ENCODE measurements at regions not wholly inside any gene's neighbourhood (a gene's known extent, or its start where the extent isn't known, plus 50 kb on each side); places are given as distances from the start of the nearest gene placed in this dataset.

DNA sequence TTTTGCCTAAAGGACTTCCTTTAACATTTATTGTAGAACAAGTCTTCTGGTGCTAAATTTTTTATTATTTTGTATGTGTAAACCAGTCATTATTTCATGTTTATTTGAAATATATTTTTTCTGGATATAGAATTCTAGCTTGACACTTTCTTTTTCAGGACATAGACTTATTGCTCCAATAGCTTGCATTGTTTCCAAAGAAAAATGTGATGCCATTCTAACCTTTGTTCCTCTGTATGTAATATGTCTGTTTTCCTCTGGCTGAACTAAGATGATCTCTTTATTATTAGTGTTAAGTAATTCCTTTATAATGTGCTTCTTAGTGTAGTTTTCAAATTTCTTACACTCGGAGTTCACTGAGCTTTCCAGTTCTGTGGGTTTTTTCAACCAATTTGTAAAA is 174.1 kb upstream of the STARD13 start:
- Histone ChIP-seq H3K36me3 (ENCODE audit: insufficient read depth, insufficient read length, low read length) (no peaks in the 10 kb centered on the region), H3K27me3 (ENCODE audit: insufficient read depth, insufficient read length) (no peaks in the 10 kb centered on the region), H3K4me1 (ENCODE audit: insufficient read depth, insufficient read length) (no peaks in the 10 kb centered on the region), H3K4me3 (ENCODE audit: insufficient read length, low read depth) (no peak overlapping the region), H3K9me3 (ENCODE audit: insufficient read depth, low read length) (no peaks in the 10 kb centered on the region), H3K9ac (ENCODE audit: insufficient read length, low read depth) (no peak overlapping the region)
- TF ChIP-seq SUZ12 (IDR thresholded peaks at IDR 0.05; ENCODE audit: extremely low read depth, insufficient read depth, insufficient read length) = no peak
- no peak for TF ChIP-seq YY1 (IDR thresholded peaks at IDR 0.05; ENCODE audit: insufficient read depth, insufficient read length)
- no peak for TF ChIP-seq ZNF274 (IDR thresholded peaks at IDR 0.05; ENCODE audit: low read depth, low read length)
- DNase-seq (ENCODE audit: low read depth, low spot score) = no peak

DNA sequence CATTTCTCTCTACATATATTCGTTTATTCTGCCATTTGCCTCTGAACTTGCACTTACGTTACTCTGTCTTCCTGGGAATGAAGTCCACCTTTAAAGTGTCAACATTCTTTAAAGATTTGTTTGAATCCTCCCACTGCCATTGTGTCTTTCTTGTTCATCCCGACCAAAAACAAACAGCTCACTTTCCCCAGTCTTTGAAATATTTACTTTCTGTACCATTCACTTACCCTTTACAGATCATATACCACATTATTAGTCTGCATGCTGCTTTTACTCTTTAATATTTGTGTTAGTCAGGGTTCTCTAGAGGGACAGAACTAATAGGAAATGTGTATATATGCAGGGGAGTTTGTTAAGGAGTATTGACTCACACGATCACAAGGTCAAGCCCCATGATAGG is 176.6 kb upstream of the STARD13 start:
- Histone ChIP-seq H3K27me3 (ENCODE audit: insufficient read depth, insufficient read length) (no peaks in the 10 kb centered on the region), H3K9me3 (ENCODE audit: insufficient read depth, low read length) (no peaks in the 10 kb centered on the region), H3K36me3 (ENCODE audit: insufficient read depth, insufficient read length, low read length) (no peaks in the 10 kb centered on the region), H3K9ac (ENCODE audit: insufficient read length, low read depth) (no peak overlapping the region), H3K4me1 (ENCODE audit: insufficient read depth, insufficient read length) (no peaks in the 10 kb centered on the region), H3K4me3 (ENCODE audit: insufficient read length, low read depth) (no peak overlapping the region)
- DNase-seq (ENCODE audit: low read depth, low spot score) = no peak
- TF ChIP-seq SUZ12 (IDR thresholded peaks at IDR 0.05; ENCODE audit: extremely low read depth, insufficient read depth, insufficient read length) (no peak), ZNF274 (IDR thresholded peaks at IDR 0.05; ENCODE audit: low read depth, low read length) (no peak), YY1 (IDR thresholded peaks at IDR 0.05; ENCODE audit: insufficient read depth, insufficient read length) (no peak)

GRCh38 chr13:33464345-33464744 is 178.8 kb upstream of the STARD13 start:
- Histone ChIP-seq H3K9ac (ENCODE audit: insufficient read length, low read depth) (no peak overlapping the region), H3K4me3 (ENCODE audit: insufficient read length, low read depth) (no peak overlapping the region), H3K27me3 (ENCODE audit: insufficient read depth, insufficient read length) (no peaks in the 10 kb centered on the region), H3K9me3 (ENCODE audit: insufficient read depth, low read length) (no peaks in the 10 kb centered on the region), H3K36me3 (ENCODE audit: insufficient read depth, insufficient read length, low read length) (no peaks in the 10 kb centered on the region), H3K4me1 (ENCODE audit: insufficient read depth, insufficient read length) (no peaks in the 10 kb centered on the region)
- TF ChIP-seq ZNF274 (IDR thresholded peaks at IDR 0.05; ENCODE audit: low read depth, low read length) = no peak
- no peak for TF ChIP-seq SUZ12 (IDR thresholded peaks at IDR 0.05; ENCODE audit: extremely low read depth, insufficient read depth, insufficient read length)
- TF ChIP-seq YY1 (IDR thresholded peaks at IDR 0.05; ENCODE audit: insufficient read depth, insufficient read length) = no peak
- DNase-seq (ENCODE audit: low read depth, low spot score) = no peak

DNA sequence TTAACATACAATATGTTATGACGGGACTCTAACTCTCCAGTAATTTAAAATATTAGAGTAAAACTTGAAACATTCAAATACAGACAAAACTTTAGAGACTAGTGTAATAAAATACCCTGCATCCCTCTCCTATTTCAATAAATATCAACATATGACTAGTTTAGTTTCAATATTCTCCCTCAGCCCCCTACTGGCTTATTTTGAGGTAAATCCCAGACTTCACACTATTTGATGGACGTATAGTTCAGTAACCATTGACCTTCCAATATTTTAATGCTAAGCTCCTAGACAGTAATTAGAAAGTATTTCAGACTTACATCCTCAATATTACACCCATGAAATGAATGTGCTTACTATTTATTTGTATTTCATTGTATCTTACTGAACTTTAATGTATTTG is 180.7 kb upstream of the STARD13 start:
- Histone ChIP-seq H3K9me3 (ENCODE audit: insufficient read depth, low read length) (no peaks in the 10 kb centered on the region), H3K4me1 (ENCODE audit: insufficient read depth, insufficient read length) (no peaks in the 10 kb centered on the region), H3K4me3 (ENCODE audit: insufficient read length, low read depth) (no peak overlapping the region), H3K36me3 (ENCODE audit: insufficient read depth, insufficient read length, low read length) (no peaks in the 10 kb centered on the region), H3K9ac (ENCODE audit: insufficient read length, low read depth) (no peak overlapping the region), H3K27me3 (ENCODE audit: insufficient read depth, insufficient read length) (no peaks in the 10 kb centered on the region)
- TF ChIP-seq ZNF274 (IDR thresholded peaks at IDR 0.05; ENCODE audit: low read depth, low read length) (no peak), YY1 (IDR thresholded peaks at IDR 0.05; ENCODE audit: insufficient read depth, insufficient read length) (no peak), SUZ12 (IDR thresholded peaks at IDR 0.05; ENCODE audit: extremely low read depth, insufficient read depth, insufficient read length) (no peak)
- no peak for DNase-seq (ENCODE audit: low read depth, low spot score)

GRCh38 chr13:33467556-33467955 is 182.0 kb upstream of the STARD13 start:
- no peaks in the 10 kb centered on the region for H3K4me1 ChIP-seq (ENCODE audit: insufficient read depth, insufficient read length)
- H3K9ac ChIP-seq (ENCODE audit: insufficient read length, low read depth) = no peak overlapping the region
- no peak for DNase-seq (ENCODE audit: low read depth, low spot score)
- H3K27me3 ChIP-seq (ENCODE audit: insufficient read depth, insufficient read length) = no peaks in the 10 kb centered on the region
- no peaks in the 10 kb centered on the region; the same call in 1 of the 2 replicates for H3K9me3 ChIP-seq (ENCODE audit: insufficient read depth, low read length)
- no peak for TF ChIP-seq SUZ12 (IDR thresholded peaks at IDR 0.05; ENCODE audit: extremely low read depth, insufficient read depth, insufficient read length)
- TF ChIP-seq ZNF274 (IDR thresholded peaks at IDR 0.05; ENCODE audit: low read depth, low read length) = no peak
- no peak overlapping the region for H3K4me3 ChIP-seq (ENCODE audit: insufficient read length, low read depth)
- H3K36me3 ChIP-seq (ENCODE audit: insufficient read depth, insufficient read length, low read length) = no peaks in the 10 kb centered on the region

DNA sequence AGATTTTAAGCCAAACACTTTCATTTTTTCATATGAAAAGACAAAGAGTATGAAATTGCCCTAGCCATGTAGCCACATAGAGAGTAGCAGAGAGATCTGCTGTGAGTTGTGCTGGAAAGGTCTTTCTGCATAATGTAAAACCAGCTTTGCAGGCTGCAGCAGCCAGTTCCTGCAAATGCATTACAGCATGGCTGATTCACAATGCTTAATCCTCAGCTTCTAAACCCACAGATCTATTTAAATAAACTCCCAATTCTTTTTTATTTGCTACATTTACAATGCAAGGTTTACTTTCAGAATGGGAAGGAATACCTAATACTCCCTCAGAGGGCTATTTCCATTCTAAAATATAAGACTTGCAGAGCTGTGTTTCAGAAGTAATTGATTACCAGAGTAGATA is 185.6 kb upstream of the STARD13 start:
- H3K4me3 ChIP-seq (ENCODE audit: insufficient read length, low read depth) = no peak overlapping the region
- no peak for DNase-seq (ENCODE audit: low read depth, low spot score)
- no peaks in the 10 kb centered on the region for H3K36me3 ChIP-seq (ENCODE audit: insufficient read depth, insufficient read length, low read length)
- TF ChIP-seq YY1 (IDR thresholded peaks at IDR 0.05; ENCODE audit: insufficient read depth, insufficient read length) (no peak), ZNF274 (IDR thresholded peaks at IDR 0.05; ENCODE audit: low read depth, low read length) (no peak), SUZ12 (IDR thresholded peaks at IDR 0.05; ENCODE audit: extremely low read depth, insufficient read depth, insufficient read length) (no peak)
- H3K4me1 ChIP-seq (ENCODE audit: insufficient read depth, insufficient read length) = no peaks in the 10 kb centered on the region
- H3K9me3 ChIP-seq (ENCODE audit: insufficient read depth, low read length) = peaks cover 13% of the 10 kb centered on the region
- no peak overlapping the region for H3K9ac ChIP-seq (ENCODE audit: insufficient read length, low read depth)
- H3K27me3 ChIP-seq (ENCODE audit: insufficient read depth, insufficient read length) = no peaks in the 10 kb centered on the region

- Histone ChIP-seq H3K36me3 (ENCODE audit: insufficient read depth, insufficient read length, low read length) (no peaks in the 10 kb centered on the region), H3K4me3 (ENCODE audit: insufficient read length, low read depth) (no peak overlapping the region), H3K9ac (ENCODE audit: insufficient read length, low read depth) (no peak overlapping the region), H3K9me3 (ENCODE audit: insufficient read depth, low read length) (peaks cover 15% of the 10 kb centered on the region), H3K4me1 (ENCODE audit: insufficient read depth, insufficient read length) (no peaks in the 10 kb centered on the region), H3K27me3 (ENCODE audit: insufficient read depth, insufficient read length) (no peaks in the 10 kb centered on the region)
- TF ChIP-seq YY1 (IDR thresholded peaks at IDR 0.05; ENCODE audit: insufficient read depth, insufficient read length) = no peak
- no peak for TF ChIP-seq ZNF274 (IDR thresholded peaks at IDR 0.05; ENCODE audit: low read depth, low read length)
- TF ChIP-seq SUZ12 (IDR thresholded peaks at IDR 0.05; ENCODE audit: extremely low read depth, insufficient read depth, insufficient read length) = no peak
- DNase-seq (ENCODE audit: low read depth, low spot score) = no peak
Measured at GRCh38 chr13:33472446-33472845, 186.9 kb upstream of the STARD13 start.

GRCh38 chr13:33479105-33479504 is 193.6 kb upstream of the STARD13 start:
- Histone ChIP-seq H3K9ac (ENCODE audit: insufficient read length, low read depth) (no peak overlapping the region), H3K9me3 (ENCODE audit: insufficient read depth, low read length) (peaks cover 13% of the 10 kb centered on the region), H3K4me3 (ENCODE audit: insufficient read length, low read depth) (no peak overlapping the region), H3K27me3 (ENCODE audit: insufficient read depth, insufficient read length) (no peaks in the 10 kb centered on the region), H3K36me3 (ENCODE audit: insufficient read depth, insufficient read length, low read length) (no peaks in the 10 kb centered on the region), H3K4me1 (ENCODE audit: insufficient read depth, insufficient read length) (no peaks in the 10 kb centered on the region)
- TF ChIP-seq SUZ12 (IDR thresholded peaks at IDR 0.05; ENCODE audit: extremely low read depth, insufficient read depth, insufficient read length) = no peak
- TF ChIP-seq YY1 (IDR thresholded peaks at IDR 0.05; ENCODE audit: insufficient read depth, insufficient read length) = no peak
- no peak for TF ChIP-seq ZNF274 (IDR thresholded peaks at IDR 0.05; ENCODE audit: low read depth, low read length)
- DNase-seq (ENCODE audit: low read depth, low spot score) = no peak

Measured in NT2/D1 (cell line).